GM18870 (cell line): ENCODE measurements at regions not wholly inside any gene's neighbourhood (a gene's known extent, or its start where the extent isn't known, plus 50 kb on each side); places are given as distances from the start of the nearest gene placed in this dataset.

Experiments used
- ATAC-seq: cut with Tn5 transposase; IDR thresholded peaks from one replicate; pipeline ENCODE4 v1.9.1; 2021; ENCODE audit warnings: moderate library complexity; ENCODE audit not compliant: unreplicated experiment

GRCh38 chr6:1482381-1483166 lies 93.2 kb downstream of the FOXF2 start:
- peak; percentile 56 for ATAC-seq

- no peak for ATAC-seq
Measured at GRCh38 chr6:1485678-1486077, 96.3 kb downstream of the FOXF2 start.

- no peak for ATAC-seq
Measured at GRCh38 chr6:1486387-1486786, 97.0 kb downstream of the FOXF2 start.

- ATAC-seq = no peak
Measured at GRCh38 chr6:1487239-1487638, 97.9 kb downstream of the FOXF2 start.

- ATAC-seq = no peak
Measured at GRCh38 chr6:1491025-1491424, 101.6 kb downstream of the FOXF2 start.

- ATAC-seq = no peak
Measured at GRCh38 chr6:1491591-1492319, 102.4 kb downstream of the FOXF2 start.

- ATAC-seq = no peak
Measured at GRCh38 chr6:1494671-1495070, 105.3 kb downstream of the FOXF2 start.

GRCh38 chr6:1495344-1495743 lies 106.0 kb downstream of the FOXF2 start:
- ATAC-seq = no peak

- ATAC-seq = no peak
Measured at GRCh38 chr6:1496092-1496491, 106.7 kb downstream of the FOXF2 start.

- no peak for ATAC-seq
Measured at GRCh38 chr6:1496836-1497760, 107.7 kb downstream of the FOXF2 start.

GRCh38 chr6:1497761-1498105 lies 108.4 kb downstream of the FOXF2 start:
- ATAC-seq = no peak

GRCh38 chr6:1498491-1499113 lies 109.2 kb downstream of the FOXF2 start:
- ATAC-seq = no peak

- ATAC-seq = no peak
Measured at GRCh38 chr6:1499777-1500176, 109.9 kb upstream of the FOXC1 start.

GRCh38 chr6:1500913-1501312 lies 108.8 kb upstream of the FOXC1 start:
- ATAC-seq = no peak

- no peak for ATAC-seq
Measured at GRCh38 chr6:1502041-1502440, 107.7 kb upstream of the FOXC1 start.

GRCh38 chr6:1503811-1504210 lies 105.9 kb upstream of the FOXC1 start:
- ATAC-seq = no peak

- ATAC-seq = no peak
Measured at GRCh38 chr6:1504465-1504864, 105.2 kb upstream of the FOXC1 start.

- ATAC-seq = no peak
Measured at GRCh38 chr6:1507251-1507650, 102.5 kb upstream of the FOXC1 start.

GRCh38 chr6:1509241-1509640 lies 100.5 kb upstream of the FOXC1 start:
- no peak for ATAC-seq

- ATAC-seq = no peak
Measured at GRCh38 chr6:1510239-1510638, 99.5 kb upstream of the FOXC1 start.

- no peak for ATAC-seq
Measured at GRCh38 chr6:1513215-1513780, 96.4 kb upstream of the FOXC1 start.
